IMR-90 (cell line): ENCODE measurements at regions not wholly inside any gene's neighbourhood (a gene's known extent, or its start where the extent isn't known, plus 50 kb on each side); places are given as distances from the start of the nearest gene placed in this dataset.

Experiments
- ATAC-seq: fragments of 200-7000 bp; cut with Tn5 transposase; 2 replicates; pipeline ENCODE4 v1.9.1; 2020; ENCODE audit warnings: low read depth, mild to moderate bottlenecking, moderate library complexity
- BruUV-seq: library from RNA; stranded (reverse); fragments of 400-500 nt; replicated peaks from 2 replicates; lab custom pipeline; 2021; lab: Mats Ljungman, UMichigan
- CTCF ChIA-PET: fragments of 300-600 bp; formaldehyde crosslinking; extraction: SDS; loops from one replicate; lab custom pipeline; 2021; ENCODE audit warnings: antibody characterized with exemption; lab: Yijun Ruan, JAX
- POLR2A ChIA-PET: fragments of 300-600 bp; sonication (Branson Sonifier 250); formaldehyde crosslinking; loops from one replicate; lab custom pipeline; 2022; ENCODE audit warnings: antibody characterized with exemption; ENCODE audit not compliant: unreplicated experiment; lab: Charles Lee
- DNase-seq: peaks from one replicate; pipeline ENCODE4 v3.0.0; 2013
- H2AFZ ChIP-seq: replicated peaks from 2 replicates; pipeline ENCODE3; 2013; ENCODE audit warnings: low read length, mild to moderate bottlenecking; ENCODE audit not compliant: poor library complexity
- H2AK5ac ChIP-seq: 2 replicates; pipeline ENCODE4 v1.6.1; 2013; ENCODE audit warnings: low read depth, low read length, inconsistent platforms
- H2AK9ac ChIP-seq: replicated peaks from 2 replicates; pipeline ENCODE3; 2013; ENCODE audit warnings: mild to moderate bottlenecking, low read depth, low read length, moderate library complexity; ENCODE audit not compliant: poor library complexity
- H2BK120ac ChIP-seq: 2 replicates; pipeline ENCODE4 v1.6.1; 2013; ENCODE audit warnings: low read depth, low read length, inconsistent platforms
- H2BK15ac ChIP-seq: 3 replicates; pipeline ENCODE4 v1.6.1; 2013; ENCODE audit warnings: low read depth, low read length, inconsistent platforms
- H2BK20ac ChIP-seq: 2 replicates; pipeline ENCODE4 v1.6.1; 2013; ENCODE audit warnings: low read depth, mild to moderate bottlenecking, inconsistent platforms, low read length, moderate library complexity
- H2BK5ac ChIP-seq: 2 replicates; pipeline ENCODE4 v1.6.1; 2013; ENCODE audit warnings: mild to moderate bottlenecking, low read depth, low read length, inconsistent platforms; ENCODE audit not compliant: poor library complexity, severe bottlenecking
- H3K14ac ChIP-seq: replicated peaks from 2 replicates; pipeline ENCODE4 v1.6.1; 2013; ENCODE audit warnings: low read depth, low read length, inconsistent platforms
- H3K18ac ChIP-seq: 2 replicates; pipeline ENCODE4 v1.6.1; 2013; ENCODE audit warnings: low read depth, low read length, control low read depth
- H3K23ac ChIP-seq: 2 replicates; pipeline ENCODE4 v1.6.1; 2013; ENCODE audit warnings: low read depth, low read length, inconsistent platforms
- H3K27ac ChIP-seq: 2 replicates; pipeline ENCODE4 v1.5.1; 2013; ENCODE audit warnings: mild to moderate bottlenecking, control low read depth, low read length; ENCODE audit not compliant: insufficient read depth
- H3K27me3 ChIP-seq: 2 replicates; pipeline ENCODE4 v1.6.1; 2013; ENCODE audit warnings: low read length; ENCODE audit not compliant: control insufficient read depth, insufficient read depth
- H3K36me3 ChIP-seq: 2 replicates; pipeline ENCODE4 v1.6.1; 2013; ENCODE audit warnings: low read length, mixed read lengths; ENCODE audit not compliant: control insufficient read depth, insufficient read depth
- H3K4ac ChIP-seq: 2 replicates; pipeline ENCODE4 v1.6.1; 2013; ENCODE audit warnings: low read depth, low read length, inconsistent platforms
- H3K4me1 ChIP-seq: 2 replicates; pipeline ENCODE4 v1.6.1; 2013; ENCODE audit warnings: low read length, mixed read lengths; ENCODE audit not compliant: control insufficient read depth, insufficient read depth
- H3K4me2 ChIP-seq: 2 replicates; pipeline ENCODE4 v1.6.1; 2013; ENCODE audit warnings: low read depth, mild to moderate bottlenecking, control low read depth, low read length, moderate library complexity
- H3K4me3 ChIP-seq: 2 replicates; pipeline ENCODE4 v1.5.1; 2013; ENCODE audit warnings: low read depth, mild to moderate bottlenecking, control low read depth, low read length, moderate library complexity; ENCODE audit not compliant: insufficient read depth
- H3K56ac ChIP-seq: 2 replicates; pipeline ENCODE4 v1.6.1; 2013; ENCODE audit warnings: low read length, inconsistent platforms; ENCODE audit not compliant: insufficient read depth; ENCODE audit errors: extremely low read depth
- H3K79me1 ChIP-seq, 2 experiments: 2 replicates each; pipeline ENCODE4 v1.6.1; 2013; ENCODE audit warnings: low read length in 2 of 2, inconsistent platforms in 1 of 2, low read depth in 1 of 2
- H3K9ac ChIP-seq: 2 replicates; pipeline ENCODE4 v1.6.1; 2013; ENCODE audit warnings: low read depth, low read length, control low read depth
- H3K9me1 ChIP-seq: 2 replicates; pipeline ENCODE4 v1.6.1; 2013; ENCODE audit warnings: low read length, inconsistent platforms; ENCODE audit not compliant: insufficient read depth
- H3K9me3 ChIP-seq: 2 replicates; pipeline ENCODE4 v1.6.1; 2013; ENCODE audit warnings: low read length; ENCODE audit not compliant: control insufficient read depth, insufficient read depth
- H4K20me1 ChIP-seq: 2 replicates; pipeline ENCODE4 v1.6.1; 2013; ENCODE audit warnings: low read length, inconsistent platforms; ENCODE audit not compliant: insufficient read depth
- H4K5ac ChIP-seq: 2 replicates; pipeline ENCODE4 v1.6.1; 2013; ENCODE audit warnings: mild to moderate bottlenecking, low read depth, low read length, control low read depth
- H4K8ac ChIP-seq, 2 experiments: 2 replicates each; pipeline ENCODE4 v1.6.1; 2013; ENCODE audit warnings: low read depth in 2 of 2, low read length in 2 of 2, control low read depth in 1 of 2, inconsistent platforms in 1 of 2
- H4K91ac ChIP-seq: 2 replicates; pipeline ENCODE4 v1.6.1; 2013; ENCODE audit warnings: low read depth, low read length, inconsistent platforms; ENCODE audit not compliant: insufficient read depth
- BHLHE40 ChIP-seq: fragments of 150-350 bp; IDR thresholded peaks from 2 replicates; pipeline ENCODE4 v1.6.1; 2016; ENCODE audit warnings: mild to moderate bottlenecking, low read depth, low read length
- CEBPB ChIP-seq: IDR thresholded peaks from 2 replicates; pipeline ENCODE4 v1.6.1; 2012; ENCODE audit warnings: low read depth, low read length, improper control_type of control experiment
- CTCF ChIP-seq: conservative IDR thresholded peaks from 2 replicates; pipeline ENCODE4 v1.5.1; 2012; ENCODE audit warnings: mild to moderate bottlenecking, low read depth, low read length, improper control_type of control experiment
- ELK1 ChIP-seq: fragments of 150-350 bp; IDR thresholded peaks from 2 replicates; pipeline ENCODE4 v1.6.1; 2016; ENCODE audit warnings: low read depth, mild to moderate bottlenecking, low read length, moderate library complexity, borderline replicate concordance
- MAFK ChIP-seq: IDR thresholded peaks from 2 replicates; pipeline ENCODE4 v1.6.1; 2012; ENCODE audit warnings: low read depth, low read length, improper control_type of control experiment
- MAZ ChIP-seq: IDR thresholded peaks from 2 replicates; pipeline ENCODE4 v1.6.1; 2012; ENCODE audit warnings: low read depth, mild to moderate bottlenecking, low read length, improper control_type of control experiment, moderate library complexity, borderline replicate concordance
- RFX5 ChIP-seq: IDR thresholded peaks from 2 replicates; pipeline ENCODE4 v1.8.0; 2012; ENCODE audit warnings: low read depth, mild to moderate bottlenecking, low read length, moderate library complexity
- WGBS, 2 experiments: methylation state at CpG; one replicate each; pipeline versions ENCODE4 v1.1.5 to v1.1.7; 2013; ENCODE audit warnings: missing lambda C conversion rate in 2 of 2; ENCODE audit not compliant: insufficient read length in 1 of 2; ENCODE audit errors: extremely low coverage in 2 of 2; 5-methylcytosine and 5-hydroxymethylcytosine counted together
- dilution Hi-C: fragments of 300-500 bp; cut with HindIII; formaldehyde crosslinking; loops from one replicate; pipeline ENCODE4 v1.14.3; 2018; ENCODE audit warnings: low sequenced_read_pairs; ENCODE audit not compliant: unreplicated experiment
- in situ Hi-C: fragments of 300-500 bp; cut with MboI; formaldehyde crosslinking; loops from 3 replicates; pipeline ENCODE4 v1.14.3; 2019; ENCODE audit warnings: low sequenced_read_pairs, inconsistent platforms, mixed read lengths
- intact Hi-C: fragments of 100-400 bp; cut with micrococcal nuclease; formaldehyde crosslinking; loops from 2 replicates; pipeline ENCODE4 v1.10.0; 2022

- no peak overlapping the region for H3K56ac ChIP-seq
- H3K9me1 ChIP-seq, result no peaks in the 10 kb centered on the region
- H3K4me2 ChIP-seq, result no peak overlapping the region; the same call in 1 of the 2 replicates
- no peaks in the 10 kb centered on the region; a peak in 1 of 4 replicates for H3K79me1 ChIP-seq
- H4K91ac ChIP-seq, result no peak overlapping the region
- H3K23ac ChIP-seq, result no peak overlapping the region
- H3K18ac ChIP-seq, result peak overlapping the region; percentile 57; the same call in 1 of the 2 replicates
- H2BK20ac ChIP-seq, result no peak overlapping the region
- H3K27ac ChIP-seq, result no peak overlapping the region; the same call in 1 of the 2 replicates
- H2AFZ ChIP-seq, result peak overlapping the region; percentile 75
- WGBS, 2 experiments, result 14% methylated on average over 4 of the region's 5 CpGs; no CpG with 5 or more reads in 1 of the 2 experiments
- no peak overlapping the region for H3K9ac ChIP-seq
- no peaks in the 10 kb centered on the region for H3K36me3 ChIP-seq
- DNase-seq (peak; percentile 48), ATAC-seq (peak; percentile 67)
- 0 out of 2 replicates have a peak overlapping the region, but pooled peaks have one; percentile 34 for H3K14ac ChIP-seq
- intact Hi-C loops (no loop called here), dilution Hi-C loops (no loop called here), in situ Hi-C loops (no loop called here)
- no peak overlapping the region for H2AK9ac ChIP-seq
- H4K5ac ChIP-seq, result no peak overlapping the region; the same call in 1 of the 2 replicates
- H2BK15ac ChIP-seq, result peak overlapping the region; percentile 84; the same call in 1 of the 3 replicates
- no peak overlapping the region for H2BK120ac ChIP-seq
- H3K27me3 ChIP-seq, result no peaks in the 10 kb centered on the region
- no TSS peak for BruUV-seq
- H3K9me3 ChIP-seq, result no peaks in the 10 kb centered on the region
- no peak for TF ChIP-seq MAFK
- TF ChIP-seq MAZ, result no peak
- TF ChIP-seq ELK1, result no peak
- TF ChIP-seq CEBPB, result no peak
- no peak for TF ChIP-seq BHLHE40
- TF ChIP-seq CTCF, result no peak
- TF ChIP-seq RFX5, result no peak
- H3K4me3 ChIP-seq, result no peak overlapping the region
- no peak overlapping the region for H2AK5ac ChIP-seq
- H4K8ac ChIP-seq, result 0 out of 4 replicates have a peak overlapping the region, but pooled peaks of 1 of the 2 experiments have one; percentile 13
- CTCF ChIA-PET, result interaction anchor here (0.5 kb wide), 1 partner anchor 15 kb away, joined by 3 read pairs; no protein-coding TSS in a partner anchor
- no peaks in the 10 kb centered on the region for H4K20me1 ChIP-seq
- POLR2A ChIA-PET, result no interaction called here
- H2BK5ac ChIP-seq, result no peak overlapping the region
- H3K4me1 ChIP-seq, result peaks cover 7% of the 10 kb centered on the region
- H3K4ac ChIP-seq, result no peak overlapping the region
Measured at GRCh38 chr13:110984381-110984780, 69.5 kb upstream of the ANKRD10 start.
